MCF 10A (cell line): ENCODE measurements at regions not wholly inside any gene's neighbourhood (a gene's known extent, or its start where the extent isn't known, plus 50 kb on each side); places are given as distances from the start of the nearest gene placed in this dataset.

Experiments used
- BruUV-seq: library from RNA; stranded (reverse); fragments of 400-500 nt; replicated peaks from 2 replicates; lab custom pipeline; 2021; lab: Mats Ljungman, UMichigan
- CTCF ChIA-PET: fragments of 300-600 bp; sonication (Branson Sonifier 250); formaldehyde crosslinking; extraction: SDS; loops from one replicate; lab custom pipeline; 2021; ENCODE audit warnings: antibody characterized with exemption, inconsistent platforms; lab: Yijun Ruan, JAX
- POLR2A ChIA-PET: fragments of 300-600, 350-650 bp; sonication (Branson Sonifier 250); formaldehyde crosslinking; extraction: SDS; loops from one replicate; lab custom pipeline; 2020; ENCODE audit warnings: antibody characterized with exemption, inconsistent platforms; lab: Yijun Ruan, JAX
- DNase-seq: peaks from one replicate; pipeline ENCODE4 v3.0.0-alpha.2; 2018; ENCODE audit not compliant: unreplicated experiment
- H3K27ac Mint-ChIP-seq: one replicate; pipeline ENCODE4 v1.8.0; 2022; ENCODE audit warnings: mild to moderate bottlenecking, low read depth, mixed read lengths; ENCODE audit not compliant: unreplicated experiment
- H3K27me3 Mint-ChIP-seq: one replicate; pipeline ENCODE4 v1.8.0; 2022; ENCODE audit warnings: mixed read lengths; ENCODE audit not compliant: insufficient read depth, unreplicated experiment
- H3K36me3 Mint-ChIP-seq: one replicate; pipeline ENCODE4 v1.8.0; 2022; ENCODE audit warnings: mild to moderate bottlenecking, moderate library complexity, mixed read lengths; ENCODE audit not compliant: insufficient read depth, unreplicated experiment
- H3K4me1 Mint-ChIP-seq: one replicate; pipeline ENCODE4 v1.8.0; 2022; ENCODE audit warnings: mixed read lengths; ENCODE audit not compliant: insufficient read depth, unreplicated experiment
- H3K4me3 Mint-ChIP-seq: one replicate; pipeline ENCODE4 v1.8.0; 2022; ENCODE audit warnings: mild to moderate bottlenecking, moderate library complexity, mixed read lengths; ENCODE audit not compliant: unreplicated experiment
- H3K9me3 Mint-ChIP-seq: one replicate; pipeline ENCODE4 v1.8.0; 2022; ENCODE audit warnings: mixed read lengths; ENCODE audit not compliant: unreplicated experiment
- intact Hi-C: fragments of 100-400 bp; cut with micrococcal nuclease; formaldehyde crosslinking; loops from 2 replicates; pipeline ENCODE4 v1.14.1; 2022
- TF ChIP-seq, protein P1 (sequence below): fragments of 200-600 bp; IDR thresholded peaks from one replicate; pipeline ENCODE4 v1.8.0; 2022; ENCODE audit warnings: antibody characterized with exemption, mild to moderate bottlenecking; ENCODE audit not compliant: unreplicated experiment

DNA sequence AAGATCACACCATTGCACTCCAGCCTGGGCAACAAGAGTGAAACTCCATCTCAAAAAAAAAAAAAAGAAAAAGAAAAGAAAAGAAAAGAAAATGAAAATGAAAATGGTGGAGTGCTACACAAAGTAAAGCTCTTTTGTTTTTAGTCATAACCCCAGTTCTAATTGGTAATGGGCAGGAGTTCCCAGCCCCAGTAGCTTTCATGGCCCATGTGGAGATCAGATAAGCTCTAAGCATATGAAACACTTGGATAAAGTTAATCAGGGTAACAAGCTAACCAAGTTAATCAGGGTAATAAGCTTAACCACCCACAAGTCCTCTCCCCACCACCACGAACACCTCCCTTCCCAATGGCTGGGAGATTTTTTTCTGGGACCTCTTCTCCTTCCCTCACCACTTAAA is 240.8 kb downstream of the BCL11A start:
- Mint-ChIP-seq H3K36me3 (no peaks in the 10 kb centered on the region), H3K4me3 (no peak overlapping the region), H3K9me3 (no peaks in the 10 kb centered on the region), H3K27ac (no peak overlapping the region), H3K4me1 (no peaks in the 10 kb centered on the region), H3K27me3 (no peaks in the 10 kb centered on the region)
- intact Hi-C loops: no loop called here
- no peak for DNase-seq
- ChIA-PET POLR2A (interaction anchor here (0.7 kb wide), 1 partner anchor 9 kb away, joined by 3 read pairs; no protein-coding TSS in a partner anchor), CTCF (interaction anchor here (0.6 to 1.2 kb wide), 3 partner anchors 13 to 42 kb away, joined by 3 to 5 read pairs (median 3); no protein-coding TSS in a partner anchor)
- BruUV-seq: no TSS peak
- TF ChIP-seq, protein P1, sequence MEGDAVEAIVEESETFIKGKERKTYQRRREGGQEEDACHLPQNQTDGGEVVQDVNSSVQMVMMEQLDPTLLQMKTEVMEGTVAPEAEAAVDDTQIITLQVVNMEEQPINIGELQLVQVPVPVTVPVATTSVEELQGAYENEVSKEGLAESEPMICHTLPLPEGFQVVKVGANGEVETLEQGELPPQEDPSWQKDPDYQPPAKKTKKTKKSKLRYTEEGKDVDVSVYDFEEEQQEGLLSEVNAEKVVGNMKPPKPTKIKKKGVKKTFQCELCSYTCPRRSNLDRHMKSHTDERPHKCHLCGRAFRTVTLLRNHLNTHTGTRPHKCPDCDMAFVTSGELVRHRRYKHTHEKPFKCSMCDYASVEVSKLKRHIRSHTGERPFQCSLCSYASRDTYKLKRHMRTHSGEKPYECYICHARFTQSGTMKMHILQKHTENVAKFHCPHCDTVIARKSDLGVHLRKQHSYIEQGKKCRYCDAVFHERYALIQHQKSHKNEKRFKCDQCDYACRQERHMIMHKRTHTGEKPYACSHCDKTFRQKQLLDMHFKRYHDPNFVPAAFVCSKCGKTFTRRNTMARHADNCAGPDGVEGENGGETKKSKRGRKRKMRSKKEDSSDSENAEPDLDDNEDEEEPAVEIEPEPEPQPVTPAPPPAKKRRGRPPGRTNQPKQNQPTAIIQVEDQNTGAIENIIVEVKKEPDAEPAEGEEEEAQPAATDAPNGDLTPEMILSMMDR: no peak

DNA sequence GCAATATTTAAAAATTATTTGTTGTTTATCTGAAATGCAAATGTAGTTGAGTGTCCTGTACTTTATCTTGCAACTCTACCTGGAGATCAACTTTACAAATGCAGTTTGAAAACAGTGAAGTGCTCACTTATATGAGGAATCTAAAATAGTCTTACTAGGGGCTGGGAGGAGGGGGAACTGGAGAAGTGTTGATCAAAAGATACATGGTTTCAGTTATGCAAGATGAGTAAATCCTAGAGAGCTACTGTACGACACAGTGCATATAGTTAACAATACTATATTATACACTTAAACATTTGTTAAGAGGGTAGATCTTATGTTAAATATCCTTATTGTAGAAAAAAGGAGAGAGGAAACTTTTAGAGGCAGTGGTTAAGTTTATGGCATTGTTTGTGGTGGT is 241.9 kb downstream of the BCL11A start:
- no peak overlapping the region for H3K4me3 Mint-ChIP-seq
- H3K4me1 Mint-ChIP-seq: peaks cover 3% of the 10 kb centered on the region
- no peaks in the 10 kb centered on the region for H3K27me3 Mint-ChIP-seq
- POLR2A ChIA-PET: no interaction called here
- intact Hi-C loops: no loop called here
- TF ChIP-seq, protein P1: no peak
- CTCF ChIA-PET: interaction anchor here (0.6 to 1.0 kb wide), 2 partner anchors 9 to 346 kb away, joined by 3 read pairs; no protein-coding TSS in a partner anchor
- no peak for DNase-seq
- H3K27ac Mint-ChIP-seq: no peak overlapping the region
- H3K36me3 Mint-ChIP-seq: no peaks in the 10 kb centered on the region
- no TSS peak for BruUV-seq
- no peaks in the 10 kb centered on the region for H3K9me3 Mint-ChIP-seq

DNA sequence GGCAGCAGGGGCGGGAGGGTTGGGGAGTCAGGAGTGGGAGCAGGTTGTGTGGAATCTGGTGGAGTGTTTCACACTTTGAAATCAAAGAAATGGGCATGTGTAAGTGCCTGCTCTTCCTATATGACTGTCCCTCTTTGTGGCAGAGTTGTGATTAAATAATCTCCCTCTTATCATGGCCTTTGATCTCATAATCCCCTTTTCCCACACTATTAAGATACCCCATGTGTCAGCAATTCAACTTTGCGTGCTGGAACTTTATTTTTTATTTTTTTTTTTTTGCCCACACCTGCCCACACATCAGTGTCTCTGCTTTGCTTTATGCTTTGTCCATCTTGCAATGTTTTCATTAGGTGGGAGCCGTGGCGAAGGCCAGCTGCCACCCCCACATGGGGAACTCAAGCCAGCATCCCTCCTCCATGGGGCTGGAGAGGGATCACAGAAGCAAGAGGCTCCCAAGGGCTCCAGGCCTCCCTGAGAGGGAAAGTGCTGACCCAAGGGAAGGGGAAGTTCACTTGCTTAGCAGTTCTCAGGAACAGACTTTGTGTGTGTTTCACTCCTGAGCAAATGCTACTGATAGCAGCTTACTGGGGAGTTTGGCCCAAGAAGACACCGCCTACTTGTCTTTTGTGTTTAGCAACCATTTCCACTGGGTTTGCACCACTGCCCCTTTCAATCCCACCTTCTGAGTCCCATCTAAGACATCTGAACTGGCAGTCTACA is 243.4 kb downstream of the BCL11A start:
- TF ChIP-seq, protein P1: no peak
- Mint-ChIP-seq H3K4me1 (peaks cover 9% of the 10 kb centered on the region), H3K27me3 (no peaks in the 10 kb centered on the region), H3K4me3 (no peak overlapping the region), H3K27ac (no peak overlapping the region), H3K36me3 (no peaks in the 10 kb centered on the region), H3K9me3 (no peaks in the 10 kb centered on the region)
- ChIA-PET POLR2A (no interaction called here), CTCF (no interaction called here)
- intact Hi-C loops: no loop called here
- BruUV-seq: no TSS peak
- DNase-seq: no peak

DNA sequence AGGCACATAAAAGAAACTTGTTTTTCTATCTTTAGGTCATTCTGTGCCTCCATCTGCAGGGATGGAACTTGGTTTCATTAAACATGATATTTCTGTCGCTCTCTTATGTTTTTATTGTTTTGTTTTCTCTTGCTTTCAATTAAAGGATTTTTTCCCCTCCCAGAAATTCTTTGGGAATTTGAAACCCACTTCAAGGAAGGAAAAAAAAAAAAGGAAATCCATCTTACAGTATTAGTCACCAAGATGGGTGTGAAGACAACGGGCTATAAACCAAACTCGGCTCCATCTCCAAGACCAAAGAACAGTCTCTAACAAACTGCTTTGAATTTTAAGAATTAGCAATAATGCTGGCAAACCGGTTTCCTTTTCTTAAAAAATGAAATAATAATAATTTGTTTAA is 244.1 kb downstream of the BCL11A start:
- H3K9me3 Mint-ChIP-seq: no peaks in the 10 kb centered on the region
- intact Hi-C loops: no loop called here

More for the DNA sequence above, 244.1 kb downstream of the BCL11A start:
- Mint-ChIP-seq H3K4me1 (peaks cover 9% of the 10 kb centered on the region), H3K36me3 (no peaks in the 10 kb centered on the region), H3K27me3 (no peaks in the 10 kb centered on the region), H3K4me3 (no peak overlapping the region), H3K27ac (no peak overlapping the region)
- DNase-seq: no peak
- BruUV-seq: no TSS peak
- CTCF ChIA-PET: interaction anchor here (0.7 kb wide), 1 partner anchor 684 kb away, joined by 3 read pairs; no protein-coding TSS in a partner anchor
- POLR2A ChIA-PET: no interaction called here
- TF ChIP-seq, protein P1: no peak
